Hematopoietic multipotent progenitor cell treated with erythropoietin and hydrocortisone succinate and interleukin-3 and kit ligand, for 17 days (in vitro differentiated cells): ENCODE measurements at regions not wholly inside any gene's neighbourhood (a gene's known extent, or its start where the extent isn't known, plus 50 kb on each side); places are given as distances from the start of the nearest gene placed in this dataset.

ENCODE experiments used
- DNase-seq: peaks from one replicate; pipeline ENCODE4 v3.0.0-alpha.2; 2015; ENCODE audit warnings: low spot score

DNA sequence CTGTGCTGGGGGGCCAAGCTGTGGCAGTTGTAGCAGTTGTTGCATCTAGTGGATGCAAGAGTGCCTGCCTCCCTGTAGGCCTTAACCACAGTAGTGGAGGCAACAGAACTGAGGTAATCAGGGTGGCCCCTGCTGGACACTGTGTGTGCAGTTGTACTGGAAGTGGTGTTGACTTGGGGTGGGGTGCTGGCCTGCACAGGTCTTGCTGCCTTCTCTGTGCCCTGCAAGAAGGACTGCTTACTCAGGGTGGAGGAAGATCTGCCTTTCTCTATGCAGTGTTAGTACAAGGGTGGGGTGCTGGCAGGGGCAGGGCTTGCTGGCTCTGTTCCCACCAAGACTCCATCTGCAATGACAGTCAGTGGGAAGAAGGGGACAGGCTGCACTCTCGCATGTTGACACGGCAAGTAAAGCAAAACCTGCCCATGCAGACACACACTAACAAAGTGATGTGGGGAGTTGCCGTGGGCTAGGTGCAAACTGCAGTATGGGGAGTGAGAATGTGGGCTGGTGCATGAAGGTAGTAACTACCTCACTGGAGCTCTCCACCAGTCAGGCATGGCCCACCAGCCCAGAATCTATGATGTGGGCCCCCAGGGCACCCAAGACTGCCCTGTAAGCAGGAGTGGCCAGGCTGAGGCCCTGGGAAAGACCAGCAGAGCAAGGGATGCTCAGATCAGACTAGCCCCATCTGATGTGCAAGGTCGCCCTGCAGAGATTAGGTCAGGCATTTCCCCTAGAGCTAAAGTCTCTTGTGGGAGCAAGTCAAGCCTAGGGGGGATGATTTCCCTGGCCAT lies 594.9 kb downstream of the TECRL start:
- DNase-seq: no peak

- no peak for DNase-seq
These were observed 610.1 kb downstream of the TECRL start for GRCh38 chr4:63799166-63799565.

GRCh38 chr4:63795301-63795700 lies 613.9 kb downstream of the TECRL start:
- no peak for DNase-seq

DNA sequence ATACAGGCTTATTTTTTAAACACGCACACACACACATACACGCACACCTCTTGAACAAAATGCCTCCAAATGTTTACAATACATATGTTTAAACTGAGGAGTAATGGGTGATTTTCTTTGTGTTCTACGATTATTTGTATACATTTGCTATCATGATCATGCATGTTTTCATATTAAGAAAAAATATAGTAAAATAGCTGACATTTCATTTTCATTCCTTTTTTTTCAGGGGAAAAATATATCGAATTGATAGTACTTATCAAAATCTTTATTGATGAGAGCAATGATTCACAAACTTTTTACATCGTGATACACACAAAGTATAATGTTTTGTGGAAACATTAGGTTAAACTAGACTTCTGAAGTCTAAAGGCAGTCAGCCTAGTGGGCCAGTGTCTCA lies 618.9 kb downstream of the TECRL start:
- DNase-seq: no peak

- no peak for DNase-seq
These were observed 621.0 kb downstream of the TECRL start for GRCh38 chr4:63788271-63788670.

DNA sequence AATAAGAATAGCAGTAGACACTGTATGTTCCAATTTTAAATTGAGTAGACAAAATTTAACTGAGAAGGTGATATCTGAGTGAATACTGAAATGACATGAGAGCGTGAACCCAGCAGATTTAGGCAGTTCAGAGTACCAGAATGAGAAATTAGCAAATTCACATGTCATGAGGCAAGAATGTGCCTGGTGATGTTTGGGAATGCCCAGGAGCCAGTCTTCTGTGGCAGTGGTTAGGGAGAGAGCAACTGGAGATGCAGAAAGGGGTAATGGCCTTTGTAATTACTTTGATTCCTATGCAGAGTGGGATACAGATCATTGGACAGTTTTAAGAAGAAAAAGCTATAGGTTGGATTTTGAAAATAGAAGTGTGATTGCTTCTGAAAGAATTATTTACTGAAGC lies 621.9 kb downstream of the TECRL start:
- no peak for DNase-seq

GRCh38 chr4:63786171-63786570 lies 623.1 kb downstream of the TECRL start:
- no peak for DNase-seq

DNA sequence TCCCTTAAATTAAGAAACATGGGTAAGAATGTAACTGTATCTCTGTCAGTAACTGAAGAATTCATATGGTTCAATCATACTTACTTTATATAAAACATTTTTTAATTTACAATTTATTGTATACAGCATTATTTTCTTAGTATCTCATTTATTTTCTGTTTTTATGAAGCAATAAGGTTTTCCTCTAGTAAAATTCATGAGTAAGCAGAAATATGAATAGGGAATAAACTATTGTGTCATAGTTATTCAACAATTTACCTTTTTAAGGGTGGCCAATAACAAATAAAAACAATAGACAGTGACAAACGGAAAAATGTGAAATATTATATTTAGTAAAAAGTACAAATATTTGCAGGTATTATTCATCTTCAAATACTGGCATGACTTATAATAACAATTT lies 624.4 kb downstream of the TECRL start:
- no peak for DNase-seq

DNA sequence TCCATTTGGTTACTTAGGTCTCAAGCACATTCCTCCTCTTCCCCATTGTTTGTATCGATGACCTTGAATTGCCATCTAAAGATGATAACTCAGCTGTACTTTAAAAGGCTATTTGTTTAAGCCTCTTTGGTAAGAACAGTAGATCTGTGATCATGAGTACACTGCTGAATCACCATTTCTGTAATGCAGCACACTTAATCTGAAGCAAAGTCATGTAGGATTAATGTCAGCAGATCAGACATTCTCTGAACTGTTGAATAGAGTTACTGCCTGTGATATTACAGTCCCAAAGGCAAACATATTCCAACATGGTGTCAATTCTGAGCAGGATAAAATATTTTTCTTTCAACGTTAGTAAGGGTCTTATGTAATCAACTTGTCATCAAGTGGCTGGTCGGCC lies 631.6 kb downstream of the TECRL start:
- no peak for DNase-seq

GRCh38 chr4:63764400-63764799 lies 644.9 kb downstream of the TECRL start:
- no peak for DNase-seq

DNA sequence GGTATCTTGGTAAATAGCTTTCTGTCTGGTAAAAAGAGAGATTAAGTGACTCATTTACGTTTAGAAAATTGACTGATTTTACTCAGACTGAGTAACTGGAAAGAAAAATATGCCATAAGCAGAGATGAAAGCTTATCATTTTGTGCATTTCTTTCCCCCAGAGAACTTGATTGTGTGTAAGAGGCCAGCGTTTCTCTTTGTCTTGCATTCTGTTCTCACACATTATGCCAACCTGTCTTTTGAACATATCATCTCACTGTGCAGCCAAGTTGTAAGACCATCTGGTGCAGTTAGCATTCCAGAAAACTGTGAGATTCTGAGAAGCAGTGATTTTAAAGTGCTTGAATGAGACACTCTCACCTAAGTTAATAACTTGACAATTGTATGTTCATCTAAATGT lies 651.3 kb downstream of the TECRL start:
- no peak for DNase-seq

DNA sequence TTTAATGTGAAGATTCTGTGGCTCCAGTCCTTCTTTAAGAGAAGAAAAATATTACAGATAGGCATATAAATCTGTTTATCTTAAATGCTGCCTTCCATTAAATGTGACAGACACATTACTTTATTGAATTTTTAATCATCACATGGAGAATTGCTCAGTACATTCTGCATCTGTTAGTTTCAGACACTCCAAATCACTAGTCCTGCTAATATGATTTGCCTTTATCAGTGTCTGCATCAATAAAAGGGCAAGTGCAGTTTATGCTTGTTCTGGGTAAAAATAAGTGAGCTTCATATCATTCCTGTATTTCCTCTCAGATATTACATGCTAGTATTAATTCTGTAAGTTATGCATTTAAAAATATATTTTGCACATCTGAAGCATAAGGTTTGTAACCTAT lies 666.4 kb downstream of the TECRL start:
- DNase-seq: no peak

GRCh38 chr4:63729519-63729918 lies 679.7 kb downstream of the TECRL start:
- DNase-seq: no peak

GRCh38 chr4:63728480-63729177 lies 680.6 kb downstream of the TECRL start:
- DNase-seq: no peak

DNA sequence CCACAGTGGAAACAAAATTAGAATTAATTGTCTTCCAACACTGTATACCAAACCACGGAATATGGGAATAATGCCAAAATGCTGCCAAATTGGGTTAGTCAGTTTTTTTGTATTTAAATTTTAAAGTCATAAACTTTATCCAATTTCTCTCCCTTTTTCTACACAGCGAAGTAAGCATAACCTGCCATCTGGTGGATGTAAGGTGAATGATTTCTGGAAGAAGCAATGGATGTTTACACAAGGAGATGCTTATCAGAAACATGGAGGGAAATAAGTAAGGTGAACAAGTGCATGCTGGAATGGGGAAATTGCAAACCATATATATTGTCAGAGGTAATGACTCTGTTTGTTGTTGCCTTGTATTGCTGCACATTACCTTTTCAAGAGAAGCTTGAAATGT lies 691.9 kb downstream of the TECRL start:
- no peak for DNase-seq

- no peak for DNase-seq
These were observed 700.6 kb downstream of the TECRL start for GRCh38 chr4:63708661-63709060.

DNA sequence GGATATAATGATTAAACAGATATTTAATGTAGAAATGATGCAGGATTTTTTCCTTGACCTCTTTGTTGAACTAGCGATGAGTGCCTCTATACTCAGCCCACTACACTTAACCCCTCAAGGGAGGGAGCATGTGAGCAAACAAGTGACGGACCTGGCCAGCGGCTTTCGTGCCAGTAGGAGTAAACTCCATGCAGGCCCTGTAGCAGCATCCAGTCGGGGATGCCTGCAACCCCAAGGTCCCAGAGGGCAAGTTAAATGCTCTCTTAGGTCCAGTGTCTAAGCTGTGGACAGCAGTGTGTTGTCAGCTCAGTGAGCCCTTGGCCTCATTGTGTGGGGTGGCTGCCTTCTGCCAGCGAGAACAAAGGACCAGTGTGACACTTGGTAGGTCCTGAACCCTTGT lies 708.7 kb downstream of the TECRL start:
- no peak for DNase-seq

GRCh38 chr4:63693321-63693720 lies 715.9 kb downstream of the TECRL start:
- no peak for DNase-seq

- no peak for DNase-seq
These were observed 730.8 kb downstream of the TECRL start for GRCh38 chr4:63678358-63678931.

DNA sequence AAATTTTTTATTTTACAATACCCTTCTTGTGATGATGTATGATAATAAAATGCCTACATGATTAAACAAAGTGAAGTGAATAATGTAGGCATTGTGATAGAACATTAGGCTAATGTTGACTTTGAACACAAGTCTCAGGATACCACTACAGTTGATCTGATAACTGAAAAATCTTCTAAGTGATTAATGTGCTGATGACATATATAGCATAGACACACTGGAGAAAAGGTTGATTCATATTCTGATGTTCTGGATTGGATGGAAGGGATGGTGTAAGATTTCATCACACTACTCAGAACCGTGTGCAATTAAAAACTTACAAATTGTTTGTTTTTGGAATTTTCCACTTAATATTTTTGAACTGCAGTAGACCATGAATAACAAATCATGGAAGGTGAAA lies 738.5 kb downstream of the TECRL start:
- no peak for DNase-seq

- DNase-seq: no peak
These were observed 745.4 kb downstream of the TECRL start for GRCh38 chr4:63663870-63664269.

- DNase-seq: no peak
These were observed 764.9 kb downstream of the TECRL start for GRCh38 chr4:63644396-63644795.

GRCh38 chr4:63637270-63637669 lies 772.0 kb downstream of the TECRL start:
- no peak for DNase-seq
